Lower leg skin (tissue), 3 donors: ENCODE measurements at regions not wholly inside any gene's neighbourhood (a gene's known extent, or its start where the extent isn't known, plus 50 kb on each side); places are given as distances from the start of the nearest gene placed in this dataset.

Experiments used
- CTCF ChIP-seq, 3 donors: fragments of 450-650 bp; IDR thresholded peaks; one replicate each; pipeline ENCODE4 v1.5.1; 2016; ENCODE audit warnings: antibody characterized with exemption in 3 of 3, mild to moderate bottlenecking in 3 of 3, moderate library complexity in 2 of 3
- POLR2A ChIP-seq, 2 donors: fragments of 450-650 bp; IDR thresholded peaks; one replicate each; pipeline ENCODE4 v1.6.1; 2016 to 2017; ENCODE audit warnings: antibody characterized with exemption in 2 of 2, mild to moderate bottlenecking in 1 of 2, moderate library complexity in 1 of 2

- TF ChIP-seq CTCF (IDR thresholded peaks at IDR 0.05) (no peak), POLR2A (IDR thresholded peaks at IDR 0.05) (no peak)
These were observed 798.2 kb downstream of the UQCRFS1 start for GRCh38 chr19:28414748-28415147.
